ENCODE measurements at regions not wholly inside any gene's neighbourhood (a gene's known extent, or its start where the extent isn't known, plus 50 kb on each side); places are given as distances from the start of the nearest gene placed in this dataset.
"Not testable (repeated sequence)": the region's sequence is repeated elsewhere in the genome, so short reads cannot be mapped to it uniquely, and the experiment has no call there.

DNA sequence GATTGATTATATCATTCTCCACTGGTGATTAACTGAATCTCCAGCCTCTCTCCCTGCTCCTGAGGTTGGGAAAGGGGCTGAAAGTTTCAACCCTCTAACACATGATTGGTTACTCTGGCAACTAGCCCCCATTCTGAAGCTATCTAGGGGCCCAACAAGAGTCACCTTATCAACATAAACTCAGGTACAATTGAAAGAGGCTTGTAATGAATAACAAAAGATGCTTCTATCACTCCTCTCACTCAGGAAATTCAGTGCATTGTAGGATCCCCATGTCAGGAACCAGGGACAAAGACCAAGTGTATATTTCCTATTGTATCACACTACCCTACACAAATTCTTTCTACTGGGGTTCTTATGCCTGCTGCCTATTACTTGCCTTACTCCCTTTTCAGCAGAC, 123.9 kb upstream of the SLC13A1 start:
- no peak for DNase-seq (ENCODE audit: low spot score)

DNA sequence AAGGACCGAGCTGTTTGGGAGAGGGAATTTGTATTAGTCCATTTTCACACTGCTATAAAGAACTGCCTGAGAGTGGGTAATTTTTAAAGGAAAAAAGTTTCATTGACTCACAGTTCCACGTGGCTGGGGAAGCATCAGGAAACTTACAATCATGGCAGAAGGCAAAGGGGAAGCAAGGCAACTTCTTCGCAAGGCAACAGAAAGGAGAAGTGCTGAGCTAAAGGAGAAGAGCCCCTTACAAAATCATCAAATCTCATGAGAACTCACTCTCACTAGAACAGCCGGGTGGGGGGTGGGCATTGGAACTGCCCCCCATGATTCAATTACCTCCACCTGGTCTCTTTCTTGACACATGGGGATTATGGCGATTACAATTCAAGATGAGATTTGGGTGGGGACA, 121.8 kb upstream of the SLC13A1 start:
- not testable (repeated sequence) for DNase-seq (ENCODE audit: low spot score)

GRCh38 chr7:123319911-123320310, 120.1 kb upstream of the SLC13A1 start:
- no peak for DNase-seq (ENCODE audit: low spot score)

- DNase-seq (ENCODE audit: low spot score) = no peak
Observed at GRCh38 chr7:123314886-123315285, 115.1 kb upstream of the SLC13A1 start.

DNA sequence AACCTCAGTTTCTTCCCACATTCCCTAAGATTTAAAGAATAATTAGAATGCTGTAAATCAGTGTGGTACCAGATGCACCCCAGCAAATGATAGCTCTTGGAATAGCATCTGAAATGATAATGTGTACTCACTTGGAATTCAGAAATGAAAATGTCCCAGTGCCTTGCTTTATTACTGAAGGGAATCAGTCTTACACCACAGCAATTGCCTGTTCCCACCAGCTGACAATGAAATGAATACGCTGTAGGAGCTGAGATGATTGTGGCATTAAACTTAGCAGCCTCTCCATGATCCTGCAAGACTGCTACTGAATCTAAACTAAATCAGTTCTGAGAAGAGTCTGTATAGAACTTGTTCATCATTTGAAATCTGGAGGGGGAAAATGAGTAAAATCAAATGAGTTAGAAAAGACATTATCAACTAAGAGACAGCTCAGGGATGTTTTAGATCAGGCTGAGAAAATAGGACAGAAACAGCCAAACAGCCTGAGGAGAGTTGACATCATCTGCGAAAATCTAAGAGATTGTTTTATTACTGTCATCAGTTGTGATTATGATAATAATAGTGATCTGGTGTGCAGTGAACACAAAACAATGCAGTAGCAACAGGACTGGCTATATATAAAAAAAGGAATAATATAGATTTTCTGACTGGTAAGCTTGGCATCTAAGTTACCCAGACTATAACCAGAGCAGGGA, 108.6 kb upstream of the SLC13A1 start:
- DNase-seq (ENCODE audit: low spot score) = no peak

DNA sequence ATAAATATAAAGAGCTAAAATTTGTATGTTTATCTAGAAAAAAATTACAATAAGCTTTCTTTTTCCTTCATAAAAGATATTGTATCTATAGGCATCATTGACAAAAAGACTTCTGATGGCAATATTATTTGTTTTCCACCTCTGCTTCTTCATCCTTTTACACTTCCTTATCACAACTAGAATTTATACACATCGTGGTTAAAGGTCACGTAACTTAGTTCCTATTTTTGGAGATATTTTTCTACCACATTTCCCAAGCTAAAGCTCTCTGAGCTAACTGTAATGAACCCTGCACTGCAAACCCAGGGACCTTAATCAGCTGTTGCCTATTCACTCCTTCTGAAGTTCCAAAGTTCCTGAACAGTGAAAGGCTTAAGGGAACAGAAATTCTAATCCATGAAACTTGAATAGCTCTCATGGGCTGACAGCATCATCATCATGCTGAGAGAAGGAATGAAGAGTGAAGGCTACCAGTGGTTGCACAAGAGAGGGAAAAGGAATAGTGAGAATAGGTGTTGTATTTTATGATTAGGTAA, 106.1 kb upstream of the SLC13A1 start:
- no peak for DNase-seq (ENCODE audit: low spot score)

- DNase-seq (ENCODE audit: low spot score) = no peak
Observed at GRCh38 chr7:123303926-123304325, 104.2 kb upstream of the SLC13A1 start.

DNA sequence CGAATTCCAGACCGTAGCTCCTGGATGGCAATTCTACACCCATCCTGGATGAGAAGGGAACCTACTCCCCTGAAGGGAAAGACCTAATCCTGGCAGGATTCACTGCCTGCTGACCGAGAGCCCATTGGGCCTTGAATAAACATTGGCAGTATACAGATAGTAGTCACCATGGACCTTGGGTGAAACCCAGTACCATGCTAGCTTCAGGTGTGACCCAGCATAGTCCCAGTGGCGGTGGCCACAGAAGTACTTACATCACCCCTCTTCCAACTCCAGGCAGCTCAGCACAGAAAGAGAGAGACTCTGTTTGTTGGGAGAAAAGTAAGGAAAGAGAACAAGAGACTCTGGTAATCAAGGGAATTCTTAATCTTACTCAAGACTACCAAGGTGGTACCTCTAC, 97.2 kb upstream of the SLC13A1 start:
- no peak for DNase-seq (ENCODE audit: low spot score)

DNA sequence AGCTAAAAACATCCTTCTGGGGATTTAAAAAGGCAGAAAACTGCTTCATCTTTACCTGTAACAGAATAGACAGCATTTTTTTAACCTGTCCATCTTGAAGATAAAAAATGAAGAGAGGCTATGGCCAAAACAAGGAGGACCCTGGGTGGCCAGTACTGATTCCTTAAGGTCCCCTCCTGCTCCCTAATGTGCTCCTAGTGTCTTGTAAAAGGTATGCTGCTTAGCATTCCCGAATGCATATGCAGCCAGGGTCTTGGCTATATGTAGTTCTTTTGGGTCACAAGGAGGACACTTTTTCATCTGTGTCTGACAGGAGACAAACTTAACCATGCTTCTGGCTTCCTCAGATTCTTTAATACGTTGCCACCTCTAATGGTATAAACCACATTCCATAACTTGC, 93.9 kb upstream of the SLC13A1 start:
- no peak for DNase-seq (ENCODE audit: low spot score)

DNA sequence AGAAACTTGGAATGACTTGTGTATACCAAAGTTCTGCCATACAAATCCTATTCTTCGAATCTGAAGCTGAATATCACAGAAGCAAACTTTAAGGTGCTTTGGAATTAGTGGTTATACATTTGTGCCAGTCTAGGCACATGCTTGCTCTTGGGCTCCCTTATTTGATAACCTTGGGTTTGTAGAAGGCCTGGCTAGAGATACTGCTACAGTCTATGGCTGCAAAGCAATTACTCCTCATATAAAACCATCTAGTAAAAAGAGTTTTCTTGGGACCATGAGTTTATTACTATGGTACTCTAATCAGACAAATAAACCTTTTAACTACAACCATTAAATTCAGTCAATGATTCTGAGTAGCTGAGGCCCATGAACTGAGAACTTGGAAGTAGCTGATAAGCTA, 92.5 kb upstream of the SLC13A1 start:
- no peak for DNase-seq (ENCODE audit: low spot score)

- no peak for DNase-seq (ENCODE audit: low spot score)
Observed at GRCh38 chr7:123289200-123289599, 89.4 kb upstream of the SLC13A1 start.

- no peak for DNase-seq (ENCODE audit: low spot score)
Observed at GRCh38 chr7:123285076-123285700, 85.4 kb upstream of the SLC13A1 start.

- no peak for DNase-seq (ENCODE audit: low spot score)
Observed at GRCh38 chr7:123283373-123283772, 83.6 kb upstream of the SLC13A1 start.

DNA sequence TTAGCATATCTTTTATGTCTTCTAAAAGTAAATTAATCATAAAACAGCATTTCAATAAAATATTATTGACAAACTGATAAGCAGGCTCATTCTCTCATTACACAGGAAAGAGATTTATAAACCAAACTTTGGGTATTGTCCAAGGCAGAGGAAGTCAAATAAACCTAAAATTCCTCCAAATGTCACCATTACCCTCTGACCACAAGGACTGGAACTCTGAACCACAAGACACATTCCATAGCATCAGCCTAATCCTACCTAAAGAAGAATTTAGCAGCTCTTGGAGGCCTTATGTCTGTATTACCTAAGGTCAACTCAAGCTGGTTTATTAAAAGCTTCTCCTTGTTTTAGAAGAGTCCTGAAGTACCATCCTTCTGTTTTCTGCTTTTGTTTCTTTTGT, 82.4 kb upstream of the SLC13A1 start:
- no peak for DNase-seq (ENCODE audit: low spot score)

- no peak for DNase-seq (ENCODE audit: low spot score)
Observed at GRCh38 chr7:123279949-123280348, 80.2 kb upstream of the SLC13A1 start.

DNA sequence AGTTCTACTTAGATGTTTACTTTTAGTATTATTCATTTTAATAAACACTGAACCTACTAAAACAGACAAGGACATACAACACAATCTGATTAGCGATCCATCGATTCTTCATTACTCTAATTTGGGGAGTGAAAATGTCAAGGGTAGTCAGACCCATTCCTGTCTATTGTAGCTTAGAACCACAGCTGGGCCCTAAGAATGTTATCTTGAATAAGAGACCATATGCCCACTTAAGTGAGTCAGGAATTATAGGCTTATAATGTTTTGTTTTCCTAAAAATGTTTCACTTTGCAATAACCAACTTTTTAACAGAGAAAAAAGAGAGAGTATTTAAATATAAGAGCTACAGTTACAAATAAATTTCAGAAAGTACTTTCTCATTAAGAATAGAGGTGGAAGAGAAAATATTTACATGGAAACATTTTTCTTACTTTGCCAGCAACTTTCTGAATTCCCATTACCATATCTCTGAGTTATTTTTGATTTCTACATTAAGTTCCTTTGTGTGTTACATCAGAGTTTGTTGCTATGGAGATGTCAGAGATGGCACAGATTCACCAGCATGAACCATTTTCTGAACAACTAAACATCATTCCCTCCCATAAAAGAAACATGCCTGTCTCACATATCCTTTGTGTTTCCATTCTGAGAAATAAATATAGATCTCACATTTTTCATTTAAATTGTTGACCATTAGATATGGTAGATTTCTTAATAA, 75.4 kb upstream of the SLC13A1 start:
- no peak for DNase-seq (ENCODE audit: low spot score)

DNA sequence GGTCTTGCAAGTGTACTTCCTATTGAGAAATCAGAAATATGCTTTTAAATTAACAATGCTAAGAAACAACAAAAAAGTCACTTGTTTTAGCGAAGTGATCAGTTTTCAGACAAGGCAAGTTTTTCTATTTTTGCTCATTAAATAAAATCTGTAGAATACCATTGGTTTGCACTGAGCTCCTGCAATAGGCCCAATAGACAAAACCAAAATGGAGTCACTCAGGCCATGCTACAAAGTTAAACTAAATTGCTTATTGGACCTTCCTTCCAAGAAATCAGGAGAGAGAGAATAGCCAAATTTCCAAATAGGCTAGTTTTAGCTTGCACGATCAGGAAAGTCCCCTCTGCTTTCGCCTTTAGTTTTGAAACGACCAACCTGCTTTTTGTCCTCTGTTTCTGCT, 73.4 kb upstream of the SLC13A1 start:
- no peak for DNase-seq (ENCODE audit: low spot score)

DNA sequence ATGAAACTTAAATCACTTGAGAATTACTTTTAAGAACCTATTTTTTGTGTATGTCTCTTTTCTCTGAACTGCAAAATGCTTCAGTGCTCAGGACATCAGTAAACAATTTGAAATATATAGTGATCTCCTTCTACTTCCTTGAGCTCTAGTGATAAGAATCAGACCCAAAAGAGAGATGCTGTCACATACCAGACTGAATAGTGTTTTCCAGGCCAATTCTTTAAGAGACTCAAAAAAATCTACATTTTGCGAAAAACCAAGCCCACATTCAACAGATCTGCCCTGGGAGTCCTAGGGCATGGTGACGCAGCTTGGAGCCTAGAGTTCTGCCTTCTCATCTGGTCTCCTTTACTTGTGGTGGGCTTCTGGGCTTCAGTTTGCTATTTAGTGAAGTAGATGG, 72.1 kb upstream of the SLC13A1 start:
- DNase-seq (ENCODE audit: low spot score) = no peak

- DNase-seq (ENCODE audit: low spot score) = no peak
Observed at GRCh38 chr7:123271231-123271630, 71.5 kb upstream of the SLC13A1 start.

DNA sequence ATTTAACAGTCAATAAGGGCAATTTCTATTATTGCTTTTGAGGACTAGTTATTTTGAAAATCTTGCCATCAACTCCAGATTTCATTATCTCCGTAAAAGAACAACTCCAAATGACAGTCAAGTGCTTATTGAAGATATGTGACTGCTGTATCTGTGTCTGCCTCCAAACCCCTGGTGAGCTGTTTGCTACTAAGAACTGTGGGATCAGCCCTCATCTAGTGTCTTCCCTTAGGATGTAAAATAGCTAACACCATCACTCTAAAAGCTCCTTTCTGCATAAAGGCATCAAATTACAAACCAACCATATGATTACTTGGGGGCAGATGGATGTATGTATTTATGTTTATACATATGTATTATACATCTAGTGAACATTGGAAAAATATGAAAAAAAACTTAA, 70.8 kb upstream of the SLC13A1 start:
- no peak for DNase-seq (ENCODE audit: low spot score)

GRCh38 chr7:123265853-123266252, 66.1 kb upstream of the SLC13A1 start:
- DNase-seq (ENCODE audit: low spot score) = no peak

DNA sequence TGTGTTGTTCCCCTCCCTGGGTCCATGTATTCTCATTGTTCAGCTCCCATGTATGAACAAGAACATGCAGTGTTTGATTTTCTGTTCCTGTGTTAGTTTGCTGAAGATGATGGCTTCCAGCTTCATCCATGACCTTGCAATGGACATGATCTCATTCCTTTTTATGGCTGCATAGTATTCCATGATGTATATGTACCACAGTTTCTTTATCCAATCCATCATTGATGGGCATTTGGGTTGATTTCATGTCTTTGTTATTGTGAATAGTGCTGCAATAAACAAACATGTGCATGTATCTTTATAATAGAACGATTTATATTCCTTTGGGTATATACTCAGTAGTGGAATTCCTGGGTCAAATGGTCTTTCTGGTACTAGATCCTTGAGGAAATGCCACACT, 65.1 kb upstream of the SLC13A1 start:
- not testable (repeated sequence) for DNase-seq (ENCODE audit: low spot score)

DNA sequence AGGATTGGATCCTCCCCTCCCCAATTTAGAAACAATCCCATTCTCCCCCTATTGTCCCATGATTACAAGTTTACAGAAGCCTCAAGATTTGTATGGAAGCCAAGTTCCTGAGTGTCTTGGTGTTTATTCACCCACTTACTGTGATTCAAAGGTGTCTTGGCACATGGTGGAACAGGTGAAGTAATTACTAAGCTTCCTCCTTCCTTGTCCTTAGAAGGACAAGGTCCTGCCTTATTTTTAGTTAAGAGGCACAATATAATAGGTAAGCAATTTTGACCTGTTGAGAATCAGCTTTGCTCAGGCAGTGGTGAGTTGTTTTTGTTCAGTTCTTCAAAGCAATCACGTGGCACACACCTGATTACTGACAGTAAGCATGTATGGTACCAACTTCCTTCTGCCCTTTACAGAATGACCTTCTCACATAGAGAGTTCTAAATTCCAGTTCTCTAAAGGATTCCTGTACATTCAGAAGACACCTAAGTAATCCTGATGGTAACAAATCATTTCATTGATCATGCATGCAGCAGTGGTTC, 60.7 kb upstream of the SLC13A1 start:
- DNase-seq (ENCODE audit: low spot score) = no peak
